ENCODE measurements at regions not wholly inside any gene's neighbourhood (a gene's known extent, or its start where the extent isn't known, plus 50 kb on each side); places are given as distances from the start of the nearest gene placed in this dataset.

DNA sequence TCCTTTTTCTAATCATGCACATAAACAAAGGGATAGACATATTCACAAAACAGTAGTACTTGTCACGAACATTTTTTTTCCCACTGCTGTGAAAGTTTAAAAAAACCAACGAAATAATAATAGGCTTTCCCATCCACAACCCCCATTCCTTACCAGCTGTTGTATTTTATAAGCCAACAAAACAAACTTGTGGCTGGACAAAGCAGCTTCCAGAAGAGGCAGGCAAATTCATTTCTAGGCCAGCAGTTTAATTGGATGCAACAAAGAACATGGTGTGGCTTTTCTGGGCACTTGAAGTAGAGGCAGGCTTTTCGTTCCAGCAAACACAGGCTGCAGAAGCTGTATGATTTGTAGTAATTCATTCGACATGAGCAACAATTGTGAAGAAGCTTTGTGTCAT is 56.0 kb upstream of the FAM20A start:
- Histone ChIP-seq H3K36me3 (replicated peaks in 1 of 2; ENCODE audit: control insufficient read depth in 2 of 2, insufficient read depth in 2 of 2, low read length in 2 of 2) (no peaks in the 10 kb centered on the region), H3K79me1 (ENCODE audit: low read depth, low read length) (no peaks in the 10 kb centered on the region), H2BK15ac (ENCODE audit: low read length) (no peak overlapping the region), H3K18ac (ENCODE audit: low read length) (no peak overlapping the region), H3K9me3 (replicated peaks in 1 of 2; ENCODE audit: control insufficient read depth in 2 of 2, insufficient read depth in 1 of 2, low read depth in 1 of 2, low read length in 2 of 2) (no peaks in the 10 kb centered on the region), H3K4me2 (ENCODE audit: insufficient read depth, low read length, poor library complexity, severe bottlenecking) (no peak overlapping the region), H2BK120ac (ENCODE audit: low read depth, low read length) (no peak overlapping the region), H3K14ac (ENCODE audit: low read length) (no peak overlapping the region), H3K4me1 (ENCODE audit: control insufficient read depth in 2 of 2, insufficient read depth in 1 of 2, low read depth in 1 of 2, low read length in 2 of 2) (no peaks in the 10 kb centered on the region), H2BK5ac (ENCODE audit: low read length) (no peak overlapping the region), H4K91ac (ENCODE audit: low read depth, low read length, poor library complexity) (no peak overlapping the region), H3K27ac (replicated peaks; ENCODE audit: low read length) (no peak overlapping the region), H3K9ac (ENCODE audit: low read depth, low read length, poor library complexity) (no peak overlapping the region), H3K23ac (ENCODE audit: low read depth, low read length, poor library complexity) (no peak overlapping the region), H4K8ac (ENCODE audit: low read depth, low read length) (no peak overlapping the region), H2AFZ (ENCODE audit: low read length) (peak overlapping the region; percentile 46), H2AK5ac (ENCODE audit: low read depth, low read length) (no peak overlapping the region), H2BK12ac (ENCODE audit: low read length) (no peak overlapping the region), H3K4me3 (ENCODE audit: low read length in 2 of 2) (no peak overlapping the region), H3K4ac (ENCODE audit: low read length) (no peak overlapping the region), H3K27me3 (ENCODE audit: control insufficient read depth in 3 of 3, insufficient read depth in 3 of 3, low read depth in 1 of 3, low read length in 3 of 3) (no peaks in the 10 kb centered on the region)
- no CpG with 5 or more reads among the region's 4 CpGs for WGBS, 2 donors (ENCODE audit: extremely low coverage in 2 of 2, insufficient read length in 2 of 2, insufficient replicate concordance in 1 of 2)
- no peak for DNase-seq (ENCODE audit: low spot score)

DNA sequence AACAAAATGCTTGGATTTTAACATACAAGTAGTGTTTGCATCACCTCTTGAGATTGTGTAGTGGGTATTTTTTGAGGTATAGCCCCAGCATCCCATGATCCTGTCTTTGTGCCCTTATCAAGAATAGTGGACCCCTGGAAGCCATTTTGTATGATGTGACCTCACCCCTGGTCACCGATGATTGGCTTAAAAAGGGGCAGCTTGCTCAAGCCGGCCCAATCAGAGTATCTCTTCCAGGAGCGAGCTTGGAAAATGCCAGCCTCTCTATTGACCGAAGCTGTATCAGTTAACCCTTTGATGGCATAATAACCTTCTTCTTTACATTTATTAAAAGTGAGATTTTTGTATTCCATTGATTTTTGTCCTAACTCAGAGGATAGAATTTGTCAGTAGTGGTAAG is 55.5 kb upstream of the FAM20A start:
- no peak overlapping the region for H4K91ac ChIP-seq (ENCODE audit: low read depth, low read length, poor library complexity)
- no peak overlapping the region for H3K27ac ChIP-seq (replicated peaks; ENCODE audit: low read length)
- H3K4me2 ChIP-seq (ENCODE audit: insufficient read depth, low read length, poor library complexity, severe bottlenecking) = no peak overlapping the region
- no peak overlapping the region for H2BK120ac ChIP-seq (ENCODE audit: low read depth, low read length)
- no peak overlapping the region for H3K14ac ChIP-seq (ENCODE audit: low read length)
- no peaks in the 10 kb centered on the region for H3K9me3 ChIP-seq (replicated peaks in 1 of 2; ENCODE audit: control insufficient read depth in 2 of 2, insufficient read depth in 1 of 2, low read depth in 1 of 2, low read length in 2 of 2)
- no peaks in the 10 kb centered on the region for H3K4me1 ChIP-seq (ENCODE audit: control insufficient read depth in 2 of 2, insufficient read depth in 1 of 2, low read depth in 1 of 2, low read length in 2 of 2)
- no peaks in the 10 kb centered on the region for H3K79me1 ChIP-seq (ENCODE audit: low read depth, low read length)
- H3K4me3 ChIP-seq (ENCODE audit: low read length in 2 of 2) = no peak overlapping the region
- no peak overlapping the region for H2BK5ac ChIP-seq (ENCODE audit: low read length)
- H3K9ac ChIP-seq (ENCODE audit: low read depth, low read length, poor library complexity) = no peak overlapping the region
- H2AFZ ChIP-seq (ENCODE audit: low read length) = peak overlapping the region; percentile 46
- no peak overlapping the region for H3K23ac ChIP-seq (ENCODE audit: low read depth, low read length, poor library complexity)
- H3K18ac ChIP-seq (ENCODE audit: low read length) = no peak overlapping the region
- no peaks in the 10 kb centered on the region for H3K27me3 ChIP-seq (ENCODE audit: control insufficient read depth in 3 of 3, insufficient read depth in 3 of 3, low read depth in 1 of 3, low read length in 3 of 3)
- no CpG with 5 or more reads among the region's 4 CpGs for WGBS, 2 donors (ENCODE audit: extremely low coverage in 2 of 2, insufficient read length in 2 of 2, insufficient replicate concordance in 1 of 2)
- H3K36me3 ChIP-seq (replicated peaks in 1 of 2; ENCODE audit: control insufficient read depth in 2 of 2, insufficient read depth in 2 of 2, low read length in 2 of 2) = no peaks in the 10 kb centered on the region
- no peak overlapping the region for H4K8ac ChIP-seq (ENCODE audit: low read depth, low read length)
- no peak overlapping the region for H2BK15ac ChIP-seq (ENCODE audit: low read length)
- no peak overlapping the region for H3K4ac ChIP-seq (ENCODE audit: low read length)
- H2AK5ac ChIP-seq (ENCODE audit: low read depth, low read length) = no peak overlapping the region
- DNase-seq (ENCODE audit: low spot score) = no peak
- H2BK12ac ChIP-seq (ENCODE audit: low read length) = no peak overlapping the region
